ENCODE measurements at regions not wholly inside any gene's neighbourhood (a gene's known extent, or its start where the extent isn't known, plus 50 kb on each side); places are given as distances from the start of the nearest gene placed in this dataset.

- H3K56ac ChIP-seq (ENCODE audit: extremely low read depth, insufficient read depth, low read length) = no peak overlapping the region
- no peak overlapping the region for H3K14ac ChIP-seq (replicated peaks; ENCODE audit: low read depth, low read length)
- intact Hi-C loops (cut with micrococcal nuclease) (no loop called here), in situ Hi-C loops (cut with MboI; ENCODE audit: low sequenced_read_pairs) (no loop called here), dilution Hi-C loops (cut with HindIII; ENCODE audit: low sequenced_read_pairs, unreplicated experiment) (no loop called here)
- H3K36me3 ChIP-seq (ENCODE audit: control insufficient read depth, insufficient read depth, low read length) = no peaks in the 10 kb centered on the region
- H2BK20ac ChIP-seq (ENCODE audit: low read depth, low read length) = no peak overlapping the region
- H3K4me2 ChIP-seq (ENCODE audit: low read depth, low read length) = no peak overlapping the region
- no peaks in the 10 kb centered on the region for H3K4me1 ChIP-seq (ENCODE audit: control insufficient read depth, insufficient read depth, low read length)
- H3K18ac ChIP-seq (ENCODE audit: low read depth, low read length) = no peak overlapping the region
- H3K9me3 ChIP-seq (ENCODE audit: control insufficient read depth, insufficient read depth, low read length) = no peaks in the 10 kb centered on the region
- no peak overlapping the region for H2BK120ac ChIP-seq (ENCODE audit: low read depth, low read length)
- H2AK5ac ChIP-seq (ENCODE audit: low read depth, low read length) = no peak overlapping the region
- H2BK15ac ChIP-seq (ENCODE audit: low read depth, low read length) = no peak overlapping the region
- CTCF ChIA-PET = no interaction called here
- DNase-seq (no peak), ATAC-seq (ENCODE audit: low read depth) (no peak)
- POLR2A ChIA-PET (ENCODE audit: unreplicated experiment) = no interaction called here
- no TSS peak for BruUV-seq (replicated peaks)
- H4K5ac ChIP-seq (ENCODE audit: low read depth, low read length) = no peak overlapping the region
- no peak overlapping the region for H3K9ac ChIP-seq (ENCODE audit: low read depth, low read length)
- no peak overlapping the region for H3K23ac ChIP-seq (ENCODE audit: low read depth, low read length)
- no peak overlapping the region for H2AFZ ChIP-seq (replicated peaks; ENCODE audit: low read length, poor library complexity)
- WGBS, 2 experiments (ENCODE audit: extremely low coverage in 2 of 2, insufficient read length in 1 of 2) = no CpG with 5 or more reads among the region's 1 CpG
- no peaks in the 10 kb centered on the region for H3K9me1 ChIP-seq (ENCODE audit: insufficient read depth, low read length)
- no peaks in the 10 kb centered on the region for H3K79me1 ChIP-seq (ENCODE audit: low read depth in 1 of 2, low read length in 2 of 2)
- no peak overlapping the region for H3K27ac ChIP-seq (ENCODE audit: insufficient read depth, low read length)
- H3K27me3 ChIP-seq (ENCODE audit: control insufficient read depth, insufficient read depth, low read length) = no peaks in the 10 kb centered on the region
- H2AK9ac ChIP-seq (replicated peaks; ENCODE audit: low read depth, low read length, poor library complexity) = no peak overlapping the region
- H3K4ac ChIP-seq (ENCODE audit: low read depth, low read length) = no peak overlapping the region
- no peak overlapping the region for H4K91ac ChIP-seq (ENCODE audit: insufficient read depth, low read depth, low read length)
- H3K4me3 ChIP-seq (ENCODE audit: insufficient read depth, low read depth, low read length) = no peak overlapping the region
- H4K20me1 ChIP-seq (ENCODE audit: insufficient read depth, low read length) = no peaks in the 10 kb centered on the region
- H4K8ac ChIP-seq (ENCODE audit: low read depth in 2 of 2, low read length in 2 of 2) = no peak overlapping the region
- TF ChIP-seq CEBPB (IDR thresholded peaks at IDR 0.05; ENCODE audit: low read depth, low read length) (no peak), BHLHE40 (IDR thresholded peaks at IDR 0.05; ENCODE audit: low read depth, low read length) (no peak), MXI1 (IDR thresholded peaks at IDR 0.05; ENCODE audit: borderline replicate concordance, low read depth, low read length) (no peak), RFX5 (IDR thresholded peaks at IDR 0.05; ENCODE audit: low read depth, low read length) (no peak), FOS (IDR thresholded peaks at IDR 0.05; ENCODE audit: low read depth, low read length) (no peak), MAZ (IDR thresholded peaks at IDR 0.05; ENCODE audit: borderline replicate concordance, low read depth, low read length) (no peak), USF2 (IDR thresholded peaks at IDR 0.05; ENCODE audit: low read depth, low read length) (no peak)
- no peak overlapping the region for H2BK5ac ChIP-seq (ENCODE audit: low read depth, low read length, poor library complexity, severe bottlenecking)
Measured at GRCh38 chr4:144336633-144337032, 196.1 kb upstream of the GYPA start.
